Iris pigment epithelial cell (primary cell): ENCODE measurements at regions not wholly inside any gene's neighbourhood (a gene's known extent, or its start where the extent isn't known, plus 50 kb on each side); places are given as distances from the start of the nearest gene placed in this dataset.
"Not testable (repeated sequence)": the region's sequence is repeated elsewhere in the genome, so short reads cannot be mapped to it uniquely, and the experiment has no call there.

ENCODE experiments used
- DNase-seq: peaks from one replicate; pipeline ENCODE4 v3.0.0-alpha.2; 2011; ENCODE audit warnings: low read depth

- no peak for DNase-seq
These were observed 575.8 kb upstream of the ADGRB3 start for GRCh38 chr6:68059261-68059660.

- DNase-seq = not testable (repeated sequence)
These were observed 578.5 kb upstream of the ADGRB3 start for GRCh38 chr6:68056596-68056995.

GRCh38 chr6:68054756-68055155, 580.3 kb upstream of the ADGRB3 start:
- DNase-seq = peak; percentile 33

- no peak for DNase-seq
These were observed 581.2 kb upstream of the ADGRB3 start for GRCh38 chr6:68053805-68054373.

GRCh38 chr6:68052234-68052633, 582.8 kb upstream of the ADGRB3 start:
- DNase-seq = no peak

- no peak for DNase-seq
These were observed 585.5 kb upstream of the ADGRB3 start for GRCh38 chr6:68049562-68049961.

- no peak for DNase-seq
These were observed 588.3 kb upstream of the ADGRB3 start for GRCh38 chr6:68046756-68047155.

GRCh38 chr6:68046302-68046701, 588.8 kb upstream of the ADGRB3 start:
- no peak for DNase-seq

GRCh38 chr6:68045193-68045592, 589.9 kb upstream of the ADGRB3 start:
- no peak for DNase-seq

- DNase-seq = no peak
These were observed 590.8 kb upstream of the ADGRB3 start for GRCh38 chr6:68044264-68044663.

- DNase-seq = no peak
These were observed 592.0 kb upstream of the ADGRB3 start for GRCh38 chr6:68043122-68043398.

GRCh38 chr6:68042339-68043121, 592.6 kb upstream of the ADGRB3 start:
- DNase-seq = no peak

GRCh38 chr6:68040780-68041179, 594.3 kb upstream of the ADGRB3 start:
- no peak for DNase-seq

- no peak for DNase-seq
These were observed 594.7 kb upstream of the ADGRB3 start for GRCh38 chr6:68040312-68040778.

GRCh38 chr6:68039641-68040311, 595.3 kb upstream of the ADGRB3 start:
- no peak for DNase-seq

GRCh38 chr6:68038815-68039408, 596.2 kb upstream of the ADGRB3 start:
- no peak for DNase-seq

- no peak for DNase-seq
These were observed 602.9 kb upstream of the ADGRB3 start for GRCh38 chr6:68032217-68032616.

GRCh38 chr6:68031054-68031453, 604.0 kb upstream of the ADGRB3 start:
- DNase-seq = no peak

GRCh38 chr6:68026483-68026882, 608.6 kb upstream of the ADGRB3 start:
- DNase-seq = no peak

- DNase-seq = no peak
These were observed 609.3 kb upstream of the ADGRB3 start for GRCh38 chr6:68025764-68026163.

- DNase-seq = no peak
These were observed 610.4 kb upstream of the ADGRB3 start for GRCh38 chr6:68024570-68025269.

GRCh38 chr6:68022968-68023367, 612.1 kb upstream of the ADGRB3 start:
- not testable (repeated sequence) for DNase-seq
